GM12878 (cell line): ENCODE measurements at regions not wholly inside any gene's neighbourhood (a gene's known extent, or its start where the extent isn't known, plus 50 kb on each side); places are given as distances from the start of the nearest gene placed in this dataset.

ENCODE experiments used
- CTCF ChIP-seq, 3 experiments: IDR thresholded peaks in 2 of 3; conservative IDR thresholded peaks in 1 of 3; 2 replicates each; pipeline ENCODE4 v1.5.1; 2011; ENCODE audit warnings: low read depth in 3 of 3, low read length in 3 of 3, mild to moderate bottlenecking in 3 of 3, control low read depth in 2 of 3, moderate library complexity in 2 of 3, inconsistent platforms in 1 of 3, mixed read lengths in 1 of 3; ENCODE audit not compliant: control insufficient read depth in 2 of 3, insufficient read depth in 1 of 3; ENCODE audit errors: extremely low read depth in 1 of 3
- POLR2AphosphoS5 ChIP-seq: IDR thresholded peaks from 2 replicates; pipeline ENCODE4 v1.6.1; 2011; ENCODE audit warnings: mild to moderate bottlenecking, low read length, inconsistent platforms

- TF ChIP-seq CTCF (IDR thresholded peaks at IDR 0.05 in 2 of 3, conservative IDR thresholded peaks at IDR 0.05 in 1 of 3; ENCODE audit: control insufficient read depth in 2 of 3, extremely low read depth in 1 of 3, insufficient read depth in 1 of 3, low read depth in 3 of 3, low read length in 3 of 3) (no peak), POLR2AphosphoS5 (no peak)
These were observed 495.6 kb upstream of the B3GAT1 start for GRCh38 chr11:134907636-134908035.
